ENCODE measurements at regions not wholly inside any gene's neighbourhood (a gene's known extent, or its start where the extent isn't known, plus 50 kb on each side); places are given as distances from the start of the nearest gene placed in this dataset.

GRCh38 chr7:152588350-152588749, 87.6 kb downstream of the XRCC2 start:
- POLR2A ChIA-PET (ENCODE audit: unreplicated experiment), result interaction anchor here (0.7 to 0.8 kb wide), 2 partner anchors 47 to 152 kb away, joined by 4 to 10 read pairs; no protein-coding TSS in a partner anchor
- no peaks in the 10 kb centered on the region for H4K20me1 ChIP-seq (ENCODE audit: insufficient read depth)
- no peaks in the 10 kb centered on the region for H3K27me3 ChIP-seq (ENCODE audit: insufficient read depth, low read depth)
- no peaks in the 10 kb centered on the region for H3K36me3 ChIP-seq (ENCODE audit: low read depth)
- H3K79me2 ChIP-seq (ENCODE audit: low read depth), result no peaks in the 10 kb centered on the region
- H2AFZ ChIP-seq, result no peak overlapping the region
- no peak overlapping the region for H3K4me3 ChIP-seq
- peak; percentile 61 to 88 for DNase-seq
- no peak overlapping the region for H3K27ac ChIP-seq
- CTCF ChIA-PET, result no interaction called here
- peaks cover 14% of the 10 kb centered on the region for H3K4me1 ChIP-seq (replicated peaks; ENCODE audit: insufficient read depth)
- intact Hi-C loops (cut with micrococcal nuclease; ENCODE audit: unreplicated experiment), result loop anchor here (2.0 kb wide), 1 partner anchor 124 kb away; no protein-coding TSS in a partner anchor
- peak overlapping the region; percentile 18; the same call in 1 of the 2 replicates for H3K4me2 ChIP-seq
- no TSS peak for BruUV-seq (replicated peaks)
- TF ChIP-seq, protein P1, sequence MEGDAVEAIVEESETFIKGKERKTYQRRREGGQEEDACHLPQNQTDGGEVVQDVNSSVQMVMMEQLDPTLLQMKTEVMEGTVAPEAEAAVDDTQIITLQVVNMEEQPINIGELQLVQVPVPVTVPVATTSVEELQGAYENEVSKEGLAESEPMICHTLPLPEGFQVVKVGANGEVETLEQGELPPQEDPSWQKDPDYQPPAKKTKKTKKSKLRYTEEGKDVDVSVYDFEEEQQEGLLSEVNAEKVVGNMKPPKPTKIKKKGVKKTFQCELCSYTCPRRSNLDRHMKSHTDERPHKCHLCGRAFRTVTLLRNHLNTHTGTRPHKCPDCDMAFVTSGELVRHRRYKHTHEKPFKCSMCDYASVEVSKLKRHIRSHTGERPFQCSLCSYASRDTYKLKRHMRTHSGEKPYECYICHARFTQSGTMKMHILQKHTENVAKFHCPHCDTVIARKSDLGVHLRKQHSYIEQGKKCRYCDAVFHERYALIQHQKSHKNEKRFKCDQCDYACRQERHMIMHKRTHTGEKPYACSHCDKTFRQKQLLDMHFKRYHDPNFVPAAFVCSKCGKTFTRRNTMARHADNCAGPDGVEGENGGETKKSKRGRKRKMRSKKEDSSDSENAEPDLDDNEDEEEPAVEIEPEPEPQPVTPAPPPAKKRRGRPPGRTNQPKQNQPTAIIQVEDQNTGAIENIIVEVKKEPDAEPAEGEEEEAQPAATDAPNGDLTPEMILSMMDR (conservative IDR thresholded peaks at IDR 0.05), result no peak
- no peak for TF ChIP-seq EZH2 (IDR thresholded peaks at IDR 0.05; ENCODE audit: low read depth)
- no peaks in the 10 kb centered on the region for H3F3A ChIP-seq (ENCODE audit: insufficient read depth, low read depth)
- H3K9me3 ChIP-seq (ENCODE audit: insufficient read depth, low read depth), result no peaks in the 10 kb centered on the region
- no peaks in the 10 kb centered on the region for H3K9me2 ChIP-seq (ENCODE audit: insufficient read depth)

DNA sequence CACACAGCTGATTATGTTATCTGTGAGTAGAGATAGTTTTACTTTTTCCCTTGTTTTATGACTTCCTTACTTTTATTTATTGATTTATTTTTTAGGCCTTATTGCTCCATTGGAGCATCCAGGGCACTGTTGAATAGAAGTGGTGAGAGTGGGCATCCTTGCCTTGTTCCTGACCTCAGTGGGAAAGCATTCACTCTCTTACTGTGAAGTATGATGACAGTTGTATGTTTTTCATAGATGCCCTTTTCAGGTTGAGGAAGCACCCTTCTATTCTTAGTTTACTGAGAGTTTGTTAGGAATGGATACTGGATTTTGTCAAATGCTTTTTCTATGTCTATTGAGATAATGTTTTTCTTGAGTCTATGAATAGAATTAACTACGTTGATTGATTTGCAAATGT, 88.6 kb downstream of the XRCC2 start:
- Histone ChIP-seq H3F3A (ENCODE audit: insufficient read depth, low read depth) (no peaks in the 10 kb centered on the region), H2AFZ (no peak overlapping the region), H3K79me2 (ENCODE audit: low read depth) (no peaks in the 10 kb centered on the region), H3K4me2 (no peak overlapping the region), H3K27ac (no peak overlapping the region), H3K27me3 (ENCODE audit: insufficient read depth, low read depth) (no peaks in the 10 kb centered on the region), H3K36me3 (ENCODE audit: low read depth) (no peaks in the 10 kb centered on the region), H3K4me1 (replicated peaks; ENCODE audit: insufficient read depth) (peaks cover 14% of the 10 kb centered on the region), H3K4me3 (no peak overlapping the region), H3K9me2 (ENCODE audit: insufficient read depth) (no peaks in the 10 kb centered on the region), H3K9me3 (ENCODE audit: insufficient read depth, low read depth) (no peaks in the 10 kb centered on the region), H4K20me1 (ENCODE audit: insufficient read depth) (no peaks in the 10 kb centered on the region)
- ChIA-PET CTCF (no interaction called here), POLR2A (ENCODE audit: unreplicated experiment) (no interaction called here)
- BruUV-seq (replicated peaks), result no TSS peak
- DNase-seq, result no peak
- TF ChIP-seq EZH2 (IDR thresholded peaks at IDR 0.05; ENCODE audit: low read depth), result no peak
- TF ChIP-seq, protein P1 (conservative IDR thresholded peaks at IDR 0.05), result no peak
- intact Hi-C loops (cut with micrococcal nuclease; ENCODE audit: unreplicated experiment), result no loop called here

DNA sequence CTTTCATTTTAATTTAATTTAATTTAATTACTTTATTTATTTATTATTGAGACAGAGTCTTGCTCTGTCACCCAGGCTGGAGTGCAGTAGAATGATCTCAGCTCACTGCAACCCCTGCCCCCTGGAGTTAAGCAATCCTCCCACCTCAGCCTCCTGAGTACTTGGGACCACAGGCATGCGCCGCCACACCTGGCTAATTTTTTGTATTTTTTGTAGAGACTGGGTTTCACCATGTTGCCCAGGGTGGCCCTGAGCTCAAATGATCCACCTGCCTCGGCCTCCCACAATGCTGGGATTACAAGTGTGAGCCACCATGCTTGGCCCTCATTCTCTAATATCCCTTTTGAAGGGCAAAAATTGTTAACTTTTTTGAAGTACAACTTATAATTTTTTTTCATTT, 92.9 kb downstream of the XRCC2 start:
- POLR2A ChIA-PET (ENCODE audit: unreplicated experiment), result no interaction called here
- Histone ChIP-seq H3K27ac (no peak overlapping the region), H3K4me2 (no peak overlapping the region), H3F3A (ENCODE audit: insufficient read depth, low read depth) (no peaks in the 10 kb centered on the region), H2AFZ (no peak overlapping the region), H3K9me3 (ENCODE audit: insufficient read depth, low read depth) (no peaks in the 10 kb centered on the region), H3K36me3 (ENCODE audit: low read depth) (no peaks in the 10 kb centered on the region), H3K9me2 (ENCODE audit: insufficient read depth) (no peaks in the 10 kb centered on the region), H4K20me1 (ENCODE audit: insufficient read depth) (no peaks in the 10 kb centered on the region), H3K4me1 (replicated peaks; ENCODE audit: insufficient read depth) (peaks cover 5% of the 10 kb centered on the region), H3K27me3 (ENCODE audit: insufficient read depth, low read depth) (no peaks in the 10 kb centered on the region), H3K4me3 (no peak overlapping the region), H3K79me2 (ENCODE audit: low read depth) (no peaks in the 10 kb centered on the region)
- DNase-seq, result no peak
- intact Hi-C loops (cut with micrococcal nuclease; ENCODE audit: unreplicated experiment), result no loop called here
- no peak for TF ChIP-seq EZH2 (IDR thresholded peaks at IDR 0.05; ENCODE audit: low read depth)
- TF ChIP-seq, protein P1 (conservative IDR thresholded peaks at IDR 0.05), result no peak
- BruUV-seq (replicated peaks), result no TSS peak
- CTCF ChIA-PET, result no interaction called here
